GM23338 (cell line): ENCODE measurements at regions not wholly inside any gene's neighbourhood (a gene's known extent, or its start where the extent isn't known, plus 50 kb on each side); places are given as distances from the start of the nearest gene placed in this dataset.

Experiments
- ATAC-seq: fragments of 200-7000 bp; cut with Tn5 transposase; 3 replicates; pipeline ENCODE4 v1.9.1; 2020
- DNase-seq: peaks from one replicate; pipeline ENCODE4 v3.0.0-alpha.2; 2015; ENCODE audit warnings: low spot score
- H2AFZ ChIP-seq: fragments of 200-600 bp; sonication (generic); 2 replicates; pipeline ENCODE4 v1.8.0; 2016; ENCODE audit warnings: antibody characterized with exemption, mild to moderate bottlenecking, moderate library complexity
- H3F3A ChIP-seq: fragments of 200-600 bp; sonication (generic); replicated peaks from 2 replicates; pipeline ENCODE4 v1.8.0; 2017; ENCODE audit warnings: antibody characterized with exemption, mixed run types, low read depth
- H3K27ac ChIP-seq: fragments of 200-600 bp; sonication (generic); 2 replicates; pipeline ENCODE4 v1.6.1; 2016; ENCODE audit warnings: low read depth
- H3K27me3 ChIP-seq: fragments of 200-600 bp; sonication (generic); 2 replicates; pipeline ENCODE4 v1.8.0; 2016; ENCODE audit warnings: mild to moderate bottlenecking, mixed run types, moderate library complexity; ENCODE audit not compliant: insufficient read depth
- H3K36me3 ChIP-seq: fragments of 200-600 bp; sonication (generic); 2 replicates; pipeline ENCODE4 v1.8.0; 2016; ENCODE audit warnings: mild to moderate bottlenecking; ENCODE audit not compliant: insufficient read depth
- H3K4me1 ChIP-seq: fragments of 200-600 bp; sonication (generic); 2 replicates; pipeline ENCODE4 v1.8.0; 2016; ENCODE audit warnings: mild to moderate bottlenecking, moderate library complexity; ENCODE audit not compliant: insufficient read depth
- H3K4me2 ChIP-seq: fragments of 200-600 bp; sonication (generic); 2 replicates; pipeline ENCODE4 v1.7.1; 2017; ENCODE audit warnings: mixed run types
- H3K4me3 ChIP-seq: fragments of 200-600 bp; sonication (generic); 2 replicates; pipeline ENCODE4 v1.6.1; 2016; ENCODE audit warnings: mixed run types
- H3K79me2 ChIP-seq: fragments of 200-600 bp; sonication (generic); replicated peaks from 2 replicates; pipeline ENCODE4 v1.8.0; 2017; ENCODE audit warnings: mild to moderate bottlenecking; ENCODE audit not compliant: insufficient read depth
- H3K9me2 ChIP-seq: fragments of 200-600 bp; sonication (generic); 2 replicates; pipeline ENCODE4 v1.8.0; 2017; ENCODE audit not compliant: insufficient read depth
- H4K20me1 ChIP-seq: fragments of 200-600 bp; sonication (generic); replicated peaks from 2 replicates; pipeline ENCODE4 v1.8.0; 2017; ENCODE audit warnings: mild to moderate bottlenecking; ENCODE audit not compliant: insufficient read depth
- H3K27ac Mint-ChIP-seq: 2 replicates; pipeline ENCODE4 v1.8.0; 2020; ENCODE audit warnings: inconsistent platforms, mild to moderate bottlenecking, moderate library complexity, mixed read lengths
- H3K27me3 Mint-ChIP-seq: 3 replicates; pipeline ENCODE4 v1.8.0; 2022; ENCODE audit warnings: low read depth, mild to moderate bottlenecking, moderate library complexity, mixed read lengths, inconsistent platforms; ENCODE audit not compliant: insufficient read depth, poor library complexity
- H3K36me3 Mint-ChIP-seq: 3 replicates; pipeline ENCODE4 v1.8.0; 2021; ENCODE audit warnings: low read depth, mild to moderate bottlenecking, inconsistent platforms, moderate library complexity, mixed read lengths
- H3K4me1 Mint-ChIP-seq: 3 replicates; pipeline ENCODE4 v1.8.0; 2020; ENCODE audit warnings: mild to moderate bottlenecking, inconsistent platforms, mixed read lengths
- H3K4me3 Mint-ChIP-seq: 3 replicates; pipeline ENCODE4 v1.8.0; 2021; ENCODE audit warnings: moderate library complexity, mild to moderate bottlenecking, inconsistent platforms, mixed read lengths
- H3K9me3 Mint-ChIP-seq: 3 replicates; pipeline ENCODE4 v1.8.0; 2020; ENCODE audit warnings: moderate library complexity, mild to moderate bottlenecking, inconsistent platforms, mixed read lengths
- CREB1 ChIP-seq: fragments of 250-450 bp; sonication (Bioruptor Pico); IDR thresholded peaks from 2 replicates; pipeline ENCODE4 v1.5.0; 2020; ENCODE audit warnings: low read depth, mild to moderate bottlenecking, moderate library complexity
- EZH2 ChIP-seq: fragments of 200-600 bp; sonication (generic); IDR thresholded peaks from one replicate; pipeline ENCODE4 v1.8.0; 2017; ENCODE audit warnings: antibody characterized with exemption, mild to moderate bottlenecking, low read depth; ENCODE audit not compliant: unreplicated experiment
- EZH2phosphoT487 ChIP-seq: fragments of 200-600 bp; sonication (generic); IDR thresholded peaks from one replicate; pipeline ENCODE4 v1.8.1; 2018; ENCODE audit warnings: antibody characterized with exemption; ENCODE audit not compliant: unreplicated experiment
- NANOG ChIP-seq: IDR thresholded peaks from 2 replicates; pipeline ENCODE4 v1.6.1; 2016; ENCODE audit warnings: antibody characterized with exemption, borderline replicate concordance
- POLR2AphosphoS5 ChIP-seq: IDR thresholded peaks from 2 replicates; pipeline ENCODE4 v1.6.1; 2016; ENCODE audit warnings: antibody characterized with exemption, low read depth
- STAT1 ChIP-seq: IDR thresholded peaks from one replicate; pipeline ENCODE4 v1.6.1; 2016; ENCODE audit warnings: antibody characterized with exemption; ENCODE audit not compliant: unreplicated experiment
- ZNF331 ChIP-seq: fragments of 250-450 bp; sonication (Bioruptor Pico); IDR thresholded peaks from 2 replicates; pipeline ENCODE4 v1.5.0; 2020; ENCODE audit warnings: low read depth, mild to moderate bottlenecking, moderate library complexity
- TF ChIP-seq, protein P1 (sequence below), 2 experiments: fragments of 200-600 bp in 1 of 2; sonication (generic) in 1 of 2; conservative IDR thresholded peaks; 2 replicates each; pipeline versions ENCODE4 v1.5.1 to v1.6.1; 2016 to 2017; ENCODE audit warnings: antibody characterized with exemption in 2 of 2, low read depth in 2 of 2, mild to moderate bottlenecking in 2 of 2, moderate library complexity in 1 of 2
- TF ChIP-seq, protein P2 (sequence below): IDR thresholded peaks from 2 replicates; pipeline ENCODE4 v1.6.1; 2016; ENCODE audit warnings: antibody characterized with exemption
- TF ChIP-seq, protein P3 (sequence below): fragments of 250-450 bp; sonication (Bioruptor Pico); IDR thresholded peaks from 2 replicates; pipeline ENCODE4 v1.5.0; 2020; ENCODE audit warnings: mild to moderate bottlenecking, moderate library complexity
- TF ChIP-seq, protein P4 (sequence below): IDR thresholded peaks from one replicate; pipeline ENCODE4 v1.6.1; 2018; ENCODE audit warnings: antibody characterized with exemption; ENCODE audit not compliant: unreplicated experiment

DNA sequence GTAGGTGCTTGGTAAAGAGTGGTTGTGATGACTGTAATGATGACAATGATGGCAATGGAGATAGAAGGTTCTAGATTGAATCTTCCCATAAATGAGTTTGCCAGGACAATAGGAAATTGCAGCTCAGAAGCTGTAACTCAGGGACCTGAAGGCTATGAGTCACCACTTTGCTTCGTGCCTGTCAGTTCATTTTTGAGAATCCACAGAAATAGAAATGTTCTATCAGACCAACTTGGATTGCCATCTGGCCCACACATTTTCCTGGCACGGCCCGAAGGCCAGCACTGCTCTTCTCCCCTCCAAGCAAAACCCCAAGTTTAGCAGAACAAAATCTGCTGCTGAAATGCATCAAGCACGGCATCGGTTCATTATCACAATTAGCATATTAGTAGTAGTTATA, 1127.0 kb downstream of the BCL11B start (continued):
- TF ChIP-seq, protein P1, sequence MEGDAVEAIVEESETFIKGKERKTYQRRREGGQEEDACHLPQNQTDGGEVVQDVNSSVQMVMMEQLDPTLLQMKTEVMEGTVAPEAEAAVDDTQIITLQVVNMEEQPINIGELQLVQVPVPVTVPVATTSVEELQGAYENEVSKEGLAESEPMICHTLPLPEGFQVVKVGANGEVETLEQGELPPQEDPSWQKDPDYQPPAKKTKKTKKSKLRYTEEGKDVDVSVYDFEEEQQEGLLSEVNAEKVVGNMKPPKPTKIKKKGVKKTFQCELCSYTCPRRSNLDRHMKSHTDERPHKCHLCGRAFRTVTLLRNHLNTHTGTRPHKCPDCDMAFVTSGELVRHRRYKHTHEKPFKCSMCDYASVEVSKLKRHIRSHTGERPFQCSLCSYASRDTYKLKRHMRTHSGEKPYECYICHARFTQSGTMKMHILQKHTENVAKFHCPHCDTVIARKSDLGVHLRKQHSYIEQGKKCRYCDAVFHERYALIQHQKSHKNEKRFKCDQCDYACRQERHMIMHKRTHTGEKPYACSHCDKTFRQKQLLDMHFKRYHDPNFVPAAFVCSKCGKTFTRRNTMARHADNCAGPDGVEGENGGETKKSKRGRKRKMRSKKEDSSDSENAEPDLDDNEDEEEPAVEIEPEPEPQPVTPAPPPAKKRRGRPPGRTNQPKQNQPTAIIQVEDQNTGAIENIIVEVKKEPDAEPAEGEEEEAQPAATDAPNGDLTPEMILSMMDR (conservative IDR thresholded peaks at IDR 0.05; ENCODE audit: low read depth in 2 of 2) = no peak
- TF ChIP-seq EZH2 (no peak), EZH2phosphoT487 (no peak)

DNA sequence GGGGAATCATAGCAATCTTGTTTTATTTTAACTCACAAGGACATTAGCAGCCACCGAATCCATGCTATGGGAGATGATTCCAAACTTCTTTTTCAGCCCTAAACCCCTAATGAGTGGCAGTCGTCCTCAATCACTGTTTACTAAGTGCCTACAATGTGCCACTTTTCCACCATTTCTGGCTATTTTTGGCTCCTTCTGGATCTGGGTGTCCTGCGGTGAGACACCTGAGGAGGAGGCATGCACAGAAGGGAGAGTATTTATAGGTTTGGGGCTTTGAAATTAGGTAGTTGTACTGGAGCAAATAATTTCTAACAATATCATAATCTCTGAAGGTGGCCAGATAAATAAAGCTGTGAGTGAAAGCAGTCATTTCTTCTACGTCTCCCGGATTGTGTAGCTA, 1125.6 kb downstream of the BCL11B start:
- ATAC-seq = no peak
- H3K27ac ChIP-seq = no peak overlapping the region
- no peaks in the 10 kb centered on the region for H3K27me3 ChIP-seq
- H3K27ac Mint-ChIP-seq = peak overlapping the region; percentile 84
- H3K4me2 ChIP-seq = no peak overlapping the region
- H4K20me1 ChIP-seq = no peaks in the 10 kb centered on the region
- no peaks in the 10 kb centered on the region for H3K9me2 ChIP-seq
- H3K36me3 Mint-ChIP-seq = no peaks in the 10 kb centered on the region
- no peaks in the 10 kb centered on the region for H3K36me3 ChIP-seq
- no peak overlapping the region for H3K4me3 Mint-ChIP-seq
- H3K9me3 Mint-ChIP-seq = no peaks in the 10 kb centered on the region
- DNase-seq = no peak
- no peaks in the 10 kb centered on the region for H3K79me2 ChIP-seq
- peak overlapping the region; percentile 47; the same call in 1 of the 2 replicates for H2AFZ ChIP-seq
- peaks cover 16% of the 10 kb centered on the region for H3K4me1 ChIP-seq
- H3K27me3 Mint-ChIP-seq = peaks cover 2% of the 10 kb centered on the region
- peaks cover 18% of the 10 kb centered on the region; the same call in 2 of the 3 replicates for H3K4me1 Mint-ChIP-seq
- no peaks in the 10 kb centered on the region for H3F3A ChIP-seq
- no peak overlapping the region for H3K4me3 ChIP-seq
- TF ChIP-seq STAT1 (no peak), POLR2AphosphoS5 (no peak), ZNF331 (CRISPR knock-in tag) (no peak), EZH2 (no peak), CREB1 (CRISPR knock-in tag) (no peak), EZH2phosphoT487 (no peak), NANOG (no peak)
- TF ChIP-seq, protein P2, sequence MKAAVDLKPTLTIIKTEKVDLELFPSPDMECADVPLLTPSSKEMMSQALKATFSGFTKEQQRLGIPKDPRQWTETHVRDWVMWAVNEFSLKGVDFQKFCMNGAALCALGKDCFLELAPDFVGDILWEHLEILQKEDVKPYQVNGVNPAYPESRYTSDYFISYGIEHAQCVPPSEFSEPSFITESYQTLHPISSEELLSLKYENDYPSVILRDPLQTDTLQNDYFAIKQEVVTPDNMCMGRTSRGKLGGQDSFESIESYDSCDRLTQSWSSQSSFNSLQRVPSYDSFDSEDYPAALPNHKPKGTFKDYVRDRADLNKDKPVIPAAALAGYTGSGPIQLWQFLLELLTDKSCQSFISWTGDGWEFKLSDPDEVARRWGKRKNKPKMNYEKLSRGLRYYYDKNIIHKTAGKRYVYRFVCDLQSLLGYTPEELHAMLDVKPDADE = no peak
- TF ChIP-seq, protein P3, sequence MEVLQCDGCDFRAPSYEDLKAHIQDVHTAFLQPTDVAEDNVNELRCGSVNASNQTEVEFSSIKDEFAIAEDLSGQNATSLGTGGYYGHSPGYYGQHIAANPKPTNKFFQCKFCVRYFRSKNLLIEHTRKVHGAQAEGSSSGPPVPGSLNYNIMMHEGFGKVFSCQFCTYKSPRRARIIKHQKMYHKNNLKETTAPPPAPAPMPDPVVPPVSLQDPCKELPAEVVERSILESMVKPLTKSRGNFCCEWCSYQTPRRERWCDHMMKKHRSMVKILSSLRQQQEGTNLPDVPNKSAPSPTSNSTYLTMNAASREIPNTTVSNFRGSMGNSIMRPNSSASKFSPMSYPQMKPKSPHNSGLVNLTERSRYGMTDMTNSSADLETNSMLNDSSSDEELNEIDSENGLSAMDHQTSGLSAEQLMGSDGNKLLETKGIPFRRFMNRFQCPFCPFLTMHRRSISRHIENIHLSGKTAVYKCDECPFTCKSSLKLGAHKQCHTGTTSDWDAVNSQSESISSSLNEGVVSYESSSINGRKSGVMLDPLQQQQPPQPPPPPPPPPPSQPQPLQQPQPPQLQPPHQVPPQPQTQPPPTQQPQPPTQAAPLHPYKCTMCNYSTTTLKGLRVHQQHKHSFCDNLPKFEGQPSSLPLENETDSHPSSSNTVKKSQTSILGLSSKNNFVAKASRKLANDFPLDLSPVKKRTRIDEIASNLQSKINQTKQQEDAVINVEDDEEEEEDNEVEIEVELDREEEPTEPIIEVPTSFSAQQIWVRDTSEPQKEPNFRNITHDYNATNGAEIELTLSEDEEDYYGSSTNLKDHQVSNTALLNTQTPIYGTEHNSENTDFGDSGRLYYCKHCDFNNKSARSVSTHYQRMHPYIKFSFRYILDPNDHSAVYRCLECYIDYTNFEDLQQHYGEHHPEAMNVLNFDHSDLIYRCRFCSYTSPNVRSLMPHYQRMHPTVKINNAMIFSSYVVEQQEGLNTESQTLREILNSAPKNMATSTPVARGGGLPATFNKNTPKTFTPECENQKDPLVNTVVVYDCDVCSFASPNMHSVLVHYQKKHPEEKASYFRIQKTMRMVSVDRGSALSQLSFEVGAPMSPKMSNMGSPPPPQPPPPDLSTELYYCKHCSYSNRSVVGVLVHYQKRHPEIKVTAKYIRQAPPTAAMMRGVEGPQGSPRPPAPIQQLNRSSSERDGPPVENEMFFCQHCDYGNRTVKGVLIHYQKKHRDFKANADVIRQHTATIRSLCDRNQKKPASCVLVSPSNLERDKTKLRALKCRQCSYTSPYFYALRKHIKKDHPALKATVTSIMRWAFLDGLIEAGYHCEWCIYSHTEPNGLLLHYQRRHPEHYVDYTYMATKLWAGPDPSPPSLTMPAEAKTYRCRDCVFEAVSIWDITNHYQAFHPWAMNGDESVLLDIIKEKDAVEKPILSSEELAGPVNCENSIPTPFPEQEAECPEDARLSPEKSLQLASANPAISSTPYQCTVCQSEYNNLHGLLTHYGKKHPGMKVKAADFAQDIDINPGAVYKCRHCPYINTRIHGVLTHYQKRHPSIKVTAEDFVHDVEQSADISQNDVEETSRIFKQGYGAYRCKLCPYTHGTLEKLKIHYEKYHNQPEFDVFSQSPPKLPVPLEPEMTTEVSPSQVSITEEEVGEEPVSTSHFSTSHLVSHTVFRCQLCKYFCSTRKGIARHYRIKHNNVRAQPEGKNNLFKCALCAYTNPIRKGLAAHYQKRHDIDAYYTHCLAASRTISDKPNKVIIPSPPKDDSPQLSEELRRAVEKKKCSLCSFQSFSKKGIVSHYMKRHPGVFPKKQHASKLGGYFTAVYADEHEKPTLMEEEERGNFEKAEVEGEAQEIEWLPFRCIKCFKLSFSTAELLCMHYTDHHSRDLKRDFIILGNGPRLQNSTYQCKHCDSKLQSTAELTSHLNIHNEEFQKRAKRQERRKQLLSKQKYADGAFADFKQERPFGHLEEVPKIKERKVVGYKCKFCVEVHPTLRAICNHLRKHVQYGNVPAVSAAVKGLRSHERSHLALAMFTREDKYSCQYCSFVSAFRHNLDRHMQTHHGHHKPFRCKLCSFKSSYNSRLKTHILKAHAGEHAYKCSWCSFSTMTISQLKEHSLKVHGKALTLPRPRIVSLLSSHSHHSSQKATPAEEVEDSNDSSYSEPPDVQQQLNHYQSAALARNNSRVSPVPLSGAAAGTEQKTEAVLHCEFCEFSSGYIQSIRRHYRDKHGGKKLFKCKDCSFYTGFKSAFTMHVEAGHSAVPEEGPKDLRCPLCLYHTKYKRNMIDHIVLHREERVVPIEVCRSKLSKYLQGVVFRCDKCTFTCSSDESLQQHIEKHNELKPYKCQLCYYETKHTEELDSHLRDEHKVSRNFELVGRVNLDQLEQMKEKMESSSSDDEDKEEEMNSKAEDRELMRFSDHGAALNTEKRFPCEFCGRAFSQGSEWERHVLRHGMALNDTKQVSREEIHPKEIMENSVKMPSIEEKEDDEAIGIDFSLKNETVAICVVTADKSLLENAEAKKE = no peak
- TF ChIP-seq, protein P4, sequence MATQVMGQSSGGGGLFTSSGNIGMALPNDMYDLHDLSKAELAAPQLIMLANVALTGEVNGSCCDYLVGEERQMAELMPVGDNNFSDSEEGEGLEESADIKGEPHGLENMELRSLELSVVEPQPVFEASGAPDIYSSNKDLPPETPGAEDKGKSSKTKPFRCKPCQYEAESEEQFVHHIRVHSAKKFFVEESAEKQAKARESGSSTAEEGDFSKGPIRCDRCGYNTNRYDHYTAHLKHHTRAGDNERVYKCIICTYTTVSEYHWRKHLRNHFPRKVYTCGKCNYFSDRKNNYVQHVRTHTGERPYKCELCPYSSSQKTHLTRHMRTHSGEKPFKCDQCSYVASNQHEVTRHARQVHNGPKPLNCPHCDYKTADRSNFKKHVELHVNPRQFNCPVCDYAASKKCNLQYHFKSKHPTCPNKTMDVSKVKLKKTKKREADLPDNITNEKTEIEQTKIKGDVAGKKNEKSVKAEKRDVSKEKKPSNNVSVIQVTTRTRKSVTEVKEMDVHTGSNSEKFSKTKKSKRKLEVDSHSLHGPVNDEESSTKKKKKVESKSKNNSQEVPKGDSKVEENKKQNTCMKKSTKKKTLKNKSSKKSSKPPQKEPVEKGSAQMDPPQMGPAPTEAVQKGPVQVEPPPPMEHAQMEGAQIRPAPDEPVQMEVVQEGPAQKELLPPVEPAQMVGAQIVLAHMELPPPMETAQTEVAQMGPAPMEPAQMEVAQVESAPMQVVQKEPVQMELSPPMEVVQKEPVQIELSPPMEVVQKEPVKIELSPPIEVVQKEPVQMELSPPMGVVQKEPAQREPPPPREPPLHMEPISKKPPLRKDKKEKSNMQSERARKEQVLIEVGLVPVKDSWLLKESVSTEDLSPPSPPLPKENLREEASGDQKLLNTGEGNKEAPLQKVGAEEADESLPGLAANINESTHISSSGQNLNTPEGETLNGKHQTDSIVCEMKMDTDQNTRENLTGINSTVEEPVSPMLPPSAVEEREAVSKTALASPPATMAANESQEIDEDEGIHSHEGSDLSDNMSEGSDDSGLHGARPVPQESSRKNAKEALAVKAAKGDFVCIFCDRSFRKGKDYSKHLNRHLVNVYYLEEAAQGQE = no peak
